ENCODE measurements at regions not wholly inside any gene's neighbourhood (a gene's known extent, or its start where the extent isn't known, plus 50 kb on each side); places are given as distances from the start of the nearest gene placed in this dataset.

GRCh38 chr4:19583827-19584569, 667.7 kb upstream of the SLIT2 start:
- Histone ChIP-seq H3K4me1 (no peaks in the 10 kb centered on the region), H3K27ac (no peak overlapping the region), H3K9me3 (no peaks in the 10 kb centered on the region), H3K27me3 (no peaks in the 10 kb centered on the region), H3K36me3 (replicated peaks in 1 of 2; ENCODE audit: insufficient read depth in 1 of 2, low read depth in 2 of 2) (no peaks in the 10 kb centered on the region), H3K4me3 (no peak overlapping the region)
- ATAC-seq (no peak), DNase-seq (no peak)
- no peak for TF ChIP-seq CTCF (IDR thresholded peaks at IDR 0.05)
- TF ChIP-seq POLR2A (IDR thresholded peaks at IDR 0.05): no peak
- WGBS, 2 donors: 64 to 69% methylated on average over 4 of the region's 4 CpGs
- intact Hi-C loops (cut with DNase I): no loop called here

GRCh38 chr4:19580095-19580494, 671.6 kb upstream of the SLIT2 start:
- Histone ChIP-seq H3K4me1 (no peaks in the 10 kb centered on the region), H3K27ac (no peak overlapping the region), H3K27me3 (no peaks in the 10 kb centered on the region), H3K9me3 (no peaks in the 10 kb centered on the region), H3K36me3 (replicated peaks in 1 of 2; ENCODE audit: insufficient read depth in 1 of 2, low read depth in 2 of 2) (no peaks in the 10 kb centered on the region), H3K4me3 (no peak overlapping the region)
- TF ChIP-seq CTCF (IDR thresholded peaks at IDR 0.05) (no peak), POLR2A (IDR thresholded peaks at IDR 0.05) (no peak)
- intact Hi-C loops (cut with DNase I): no loop called here
- ATAC-seq (no peak), DNase-seq (no peak)
- 20 to 21% methylated on average over 4 of the region's 4 CpGs for WGBS, 2 donors

- Histone ChIP-seq H3K4me1 (no peaks in the 10 kb centered on the region), H3K9me3 (no peaks in the 10 kb centered on the region), H3K36me3 (replicated peaks in 1 of 2; ENCODE audit: insufficient read depth in 1 of 2, low read depth in 2 of 2) (no peaks in the 10 kb centered on the region), H3K27me3 (no peaks in the 10 kb centered on the region), H3K27ac (no peak overlapping the region), H3K4me3 (no peak overlapping the region)
- 18 to 40% methylated on average over 3 of the region's 3 CpGs for WGBS, 2 donors
- intact Hi-C loops (cut with DNase I): no loop called here
- TF ChIP-seq POLR2A (IDR thresholded peaks at IDR 0.05) (no peak), CTCF (IDR thresholded peaks at IDR 0.05) (no peak)
- no peak for ATAC-seq
- no peak for DNase-seq
Measured at GRCh38 chr4:19579608-19580007, 672.1 kb upstream of the SLIT2 start.

- TF ChIP-seq POLR2A (IDR thresholded peaks at IDR 0.05) (no peak), CTCF (IDR thresholded peaks at IDR 0.05) (no peak)
- H3K36me3 ChIP-seq (replicated peaks in 1 of 2; ENCODE audit: insufficient read depth in 1 of 2, low read depth in 2 of 2): no peaks in the 10 kb centered on the region
- H3K27me3 ChIP-seq: no peaks in the 10 kb centered on the region
- intact Hi-C loops (cut with DNase I): no loop called here
- DNase-seq (no peak), ATAC-seq (no peak)
- 50 to 57% methylated on average over 1 of the region's 1 CpG for WGBS, 2 donors
- H3K4me3 ChIP-seq: no peak overlapping the region
- H3K9me3 ChIP-seq: no peaks in the 10 kb centered on the region
- H3K4me1 ChIP-seq: no peaks in the 10 kb centered on the region
- H3K27ac ChIP-seq: no peak overlapping the region
Measured at GRCh38 chr4:19577097-19577496, 674.6 kb upstream of the SLIT2 start.

GRCh38 chr4:19575924-19576323, 675.8 kb upstream of the SLIT2 start:
- intact Hi-C loops (cut with DNase I): no loop called here
- DNase-seq: no peak

More at GRCh38 chr4:19575924-19576323, 675.8 kb upstream of the SLIT2 start:
- Histone ChIP-seq H3K9me3 (no peaks in the 10 kb centered on the region), H3K4me1 (no peaks in the 10 kb centered on the region), H3K27ac (no peak overlapping the region), H3K36me3 (replicated peaks in 1 of 2; ENCODE audit: insufficient read depth in 1 of 2, low read depth in 2 of 2) (no peaks in the 10 kb centered on the region), H3K27me3 (no peaks in the 10 kb centered on the region), H3K4me3 (no peak overlapping the region)
- 59 to 71% methylated on average over 5 of the region's 5 CpGs for WGBS, 2 donors
- no peak for TF ChIP-seq POLR2A (IDR thresholded peaks at IDR 0.05)
- TF ChIP-seq CTCF (IDR thresholded peaks at IDR 0.05): no peak
- ATAC-seq: no peak
